KBM-7 (cell line): ENCODE measurements at regions not wholly inside any gene's neighbourhood (a gene's known extent, or its start where the extent isn't known, plus 50 kb on each side); places are given as distances from the start of the nearest gene placed in this dataset.
"Not testable (repeated sequence)": the region's sequence is repeated elsewhere in the genome, so short reads cannot be mapped to it uniquely, and the experiment has no call there.

ENCODE experiments used
- DNase-seq: peaks from one replicate; pipeline ENCODE4 v3.0.0-alpha.2; 2015
- in situ Hi-C: fragments of 300-500 bp; cut with MboI; formaldehyde crosslinking; loops from 2 replicates; pipeline ENCODE4 v1.14.3; 2020; ENCODE audit warnings: low sequenced_read_pairs, low pct_unique_long_range_greater_than_20kb, mixed read lengths

- no peak for DNase-seq
- in situ Hi-C loops: no loop called here
These were observed 144.5 kb upstream of the FBXO33 start for GRCh38 chr14:39576736-39577135.

DNA sequence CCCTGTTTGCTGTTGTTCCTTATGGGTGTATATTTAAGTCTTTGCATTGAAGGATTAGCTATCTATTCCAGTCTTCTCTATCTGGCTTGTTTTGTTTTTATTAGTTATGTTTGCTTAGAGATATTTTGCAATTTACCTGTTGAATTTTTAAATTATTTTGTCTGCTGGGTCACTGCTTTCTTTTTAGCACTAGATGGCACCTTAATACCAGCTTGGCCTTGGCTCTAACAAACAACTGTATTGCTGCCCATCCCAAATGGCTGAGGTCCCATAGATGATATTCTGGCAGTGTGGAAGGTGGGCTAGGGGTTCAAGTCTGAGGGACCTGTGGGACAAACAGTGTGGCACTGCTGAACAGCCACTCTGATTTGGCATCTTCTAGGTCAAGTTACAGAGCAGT, 144.0 kb upstream of the FBXO33 start:
- in situ Hi-C loops: no loop called here
- DNase-seq: no peak

DNA sequence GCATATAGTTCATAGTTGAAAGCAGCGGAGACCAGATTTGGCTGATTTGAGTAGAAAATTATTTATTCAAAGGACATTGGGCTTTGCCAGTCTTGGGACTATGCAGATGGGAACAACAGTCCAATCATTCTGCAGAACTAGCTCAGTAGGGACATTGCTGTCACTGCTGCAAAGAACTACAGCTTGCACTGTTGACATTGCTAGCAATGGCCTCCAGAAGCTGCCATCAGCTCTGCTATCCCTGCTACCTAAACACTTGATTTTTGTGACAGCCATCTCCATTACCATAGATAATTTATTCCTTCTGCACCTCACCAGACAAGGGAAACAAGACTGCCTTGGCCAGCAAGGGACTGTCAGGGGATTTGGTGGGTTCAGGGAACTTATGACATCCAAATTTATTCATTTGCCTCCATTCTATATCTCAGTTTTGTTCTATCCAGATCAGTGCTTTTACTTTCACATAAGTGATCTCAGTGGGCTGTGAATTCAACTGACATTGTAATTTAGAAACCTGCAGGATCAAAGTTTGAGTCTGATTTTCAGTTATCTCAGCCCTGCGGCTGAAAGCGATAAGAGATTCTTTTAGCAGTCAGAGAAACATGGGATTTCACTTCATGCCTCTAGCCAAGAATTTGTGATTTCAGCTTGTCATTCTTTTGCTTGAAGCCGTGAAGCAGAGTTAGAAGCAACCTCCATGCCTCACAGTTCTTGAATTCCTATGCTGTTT, 136.7 kb upstream of the FBXO33 start:
- in situ Hi-C loops: no loop called here
- no peak for DNase-seq

DNA sequence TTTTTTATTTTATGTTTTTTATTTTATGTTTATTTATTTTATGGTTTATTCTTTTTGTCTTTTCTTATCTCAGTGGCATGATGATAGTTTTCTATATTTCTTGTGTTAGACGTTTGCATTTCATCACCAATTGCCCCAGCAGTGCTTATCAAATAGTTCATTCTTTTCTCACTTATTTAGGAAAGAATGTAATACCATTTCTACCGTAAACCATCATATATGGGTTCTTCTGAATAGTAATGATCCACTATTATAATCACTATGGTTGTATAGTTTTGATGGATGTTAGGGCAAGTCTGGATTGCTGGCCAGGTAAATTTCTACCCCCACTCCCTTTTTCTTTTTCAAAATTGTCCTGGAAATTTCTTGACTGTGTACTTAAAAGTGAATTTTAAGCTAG, 134.6 kb upstream of the FBXO33 start:
- in situ Hi-C loops: no loop called here
- no peak for DNase-seq

- DNase-seq: no peak
- in situ Hi-C loops: no loop called here
These were observed 131.1 kb upstream of the FBXO33 start for GRCh38 chr14:39563361-39563760.

DNA sequence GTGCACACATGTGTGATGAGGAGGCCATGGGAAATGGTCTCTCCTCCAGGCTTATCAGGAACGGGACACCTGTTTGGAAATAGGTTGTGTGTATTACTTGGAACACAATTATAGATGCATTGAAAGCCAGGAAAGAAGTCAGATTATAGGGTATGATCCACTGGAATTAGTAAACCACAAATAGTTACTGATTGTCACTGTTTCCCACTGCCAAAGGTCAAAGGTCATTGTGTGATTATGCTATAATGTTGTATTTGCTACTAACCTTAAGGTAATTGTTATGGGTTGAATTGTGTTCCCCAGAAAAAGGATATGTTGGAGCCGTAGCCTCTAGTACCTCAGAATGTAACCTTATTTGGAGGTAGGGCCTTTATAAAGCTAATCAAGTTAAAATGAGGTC, 129.9 kb upstream of the FBXO33 start:
- in situ Hi-C loops: no loop called here
- no peak for DNase-seq

DNA sequence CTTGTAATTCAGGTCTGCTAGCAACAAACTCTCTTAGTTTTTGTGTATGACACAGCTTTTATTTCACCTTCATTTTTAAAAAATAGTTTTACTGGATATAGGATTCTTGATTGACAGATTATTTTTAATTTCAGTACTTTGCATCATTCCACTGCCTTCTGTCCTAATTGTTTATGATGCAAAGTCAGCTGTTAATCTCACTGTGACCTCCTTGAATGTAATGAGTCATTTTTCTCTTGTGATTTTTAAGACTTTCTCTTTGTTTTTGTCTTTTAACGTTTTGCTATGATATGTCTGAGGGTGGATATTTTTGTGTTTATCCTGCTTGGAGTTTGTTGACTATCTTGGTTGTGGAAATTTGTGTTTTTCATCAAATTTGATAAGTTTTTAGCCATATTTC, 126.3 kb upstream of the FBXO33 start:
- in situ Hi-C loops: no loop called here
- no peak for DNase-seq

DNA sequence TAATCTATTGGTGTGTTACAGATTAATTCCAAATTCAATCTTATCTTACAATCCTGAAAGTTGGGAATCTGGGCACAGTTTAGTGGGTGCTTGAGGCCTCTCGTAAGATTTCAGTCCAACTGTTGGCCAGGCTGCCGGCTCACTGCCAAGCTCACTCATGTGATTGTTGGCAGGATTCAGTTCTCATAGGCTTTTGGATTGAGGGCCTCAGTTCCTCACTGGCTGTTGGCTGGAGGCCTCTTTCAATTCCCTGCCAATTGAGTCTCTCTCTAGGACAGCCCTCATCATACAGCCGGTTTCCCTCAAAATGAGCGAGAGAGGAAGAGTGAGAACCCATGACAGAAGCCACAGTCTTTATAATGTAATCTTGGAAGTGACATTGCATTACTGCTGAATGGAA, 123.5 kb upstream of the FBXO33 start:
- in situ Hi-C loops: no loop called here
- no peak for DNase-seq

- no peak for DNase-seq
- in situ Hi-C loops: no loop called here
These were observed 122.3 kb upstream of the FBXO33 start for GRCh38 chr14:39554576-39554975.

GRCh38 chr14:39548358-39548757, 116.1 kb upstream of the FBXO33 start:
- DNase-seq: no peak
- in situ Hi-C loops: no loop called here

GRCh38 chr14:39547845-39548244, 115.6 kb upstream of the FBXO33 start:
- in situ Hi-C loops: no loop called here
- DNase-seq: no peak

DNA sequence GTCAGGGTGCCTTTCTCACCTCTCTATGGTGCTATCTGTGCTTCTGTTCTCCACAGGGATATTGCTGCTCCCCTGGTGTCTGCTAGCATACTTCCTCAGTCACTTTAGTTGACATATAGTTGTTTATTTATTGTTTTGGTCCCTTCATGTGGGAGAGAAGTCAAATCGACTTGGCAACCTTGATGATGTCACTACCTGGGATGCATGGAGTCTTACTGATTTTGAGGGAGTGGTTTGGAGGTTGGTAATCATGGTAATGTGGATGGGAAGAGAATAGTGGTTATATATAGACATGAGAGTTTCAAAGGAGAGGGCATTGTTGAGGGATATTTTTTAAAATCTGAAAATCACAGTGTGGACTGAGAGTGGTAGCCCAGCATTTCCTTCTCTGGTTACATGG, 73.6 kb upstream of the FBXO33 start:
- no peak for DNase-seq
- in situ Hi-C loops: no loop called here

DNA sequence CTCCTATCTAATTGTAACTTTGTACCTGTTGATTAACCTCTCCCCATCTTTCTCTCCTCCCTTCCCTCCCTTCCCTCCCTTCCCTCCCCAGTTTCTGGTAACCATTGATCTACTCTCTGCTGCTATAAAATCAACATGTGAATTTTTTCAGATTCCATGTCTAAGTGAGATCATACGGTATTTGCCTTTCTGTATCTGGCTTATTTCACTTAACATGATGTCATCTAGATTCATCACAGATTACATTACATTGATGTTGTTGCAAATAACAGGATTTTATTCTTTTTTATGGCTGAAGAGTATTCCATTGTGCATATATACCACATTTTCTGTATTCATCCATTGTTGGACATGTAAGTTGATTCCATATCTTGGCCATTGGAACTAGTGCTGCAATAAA, 68.0 kb upstream of the FBXO33 start:
- DNase-seq: no peak
- in situ Hi-C loops: no loop called here

DNA sequence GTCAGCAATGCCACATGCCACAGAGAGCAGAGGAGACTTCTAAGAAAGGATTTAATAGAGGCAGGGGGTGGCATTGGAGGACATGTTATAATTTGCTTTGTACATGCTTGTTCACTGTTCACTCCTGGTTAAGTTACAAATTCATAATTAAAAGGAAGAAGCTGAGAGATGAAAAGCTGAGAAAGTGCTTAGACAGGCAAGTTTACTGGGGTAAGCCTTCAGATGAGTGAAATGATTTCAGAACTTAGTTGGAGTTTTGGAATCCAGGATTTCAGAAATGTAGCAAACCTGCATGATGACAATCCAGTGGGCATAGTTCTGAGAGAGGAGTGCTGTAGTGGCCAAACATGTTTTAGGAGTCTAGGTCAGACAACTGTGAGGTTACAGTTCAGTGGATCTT, 67.3 kb upstream of the FBXO33 start:
- no peak for DNase-seq
- in situ Hi-C loops: no loop called here

- in situ Hi-C loops: not testable (repeated sequence)
These were observed 65.4 kb upstream of the FBXO33 start for GRCh38 chr14:39497677-39498076.

DNA sequence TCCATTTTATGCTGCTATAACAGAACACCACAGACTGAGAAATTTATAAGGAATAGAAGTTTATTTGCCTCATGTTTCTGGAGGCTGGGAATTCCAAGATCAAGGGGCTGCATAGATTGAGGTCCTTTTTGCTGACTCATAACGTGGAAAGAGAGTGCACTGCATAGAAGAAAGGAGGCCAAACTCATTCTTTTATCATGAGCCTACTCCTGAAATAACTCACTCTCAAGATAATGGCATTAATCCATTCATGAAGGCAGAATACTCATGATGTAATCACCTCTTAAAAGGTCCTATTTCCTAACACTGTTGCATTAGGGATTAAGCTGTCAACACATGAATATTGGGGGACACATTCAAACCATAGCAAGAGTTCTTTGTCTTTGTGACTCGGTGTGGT, 60.0 kb upstream of the FBXO33 start:
- DNase-seq: no peak
- in situ Hi-C loops: no loop called here

More at GRCh38 chr14:39497677-39498076, 65.4 kb upstream of the FBXO33 start:
- not testable (repeated sequence) for DNase-seq

DNA sequence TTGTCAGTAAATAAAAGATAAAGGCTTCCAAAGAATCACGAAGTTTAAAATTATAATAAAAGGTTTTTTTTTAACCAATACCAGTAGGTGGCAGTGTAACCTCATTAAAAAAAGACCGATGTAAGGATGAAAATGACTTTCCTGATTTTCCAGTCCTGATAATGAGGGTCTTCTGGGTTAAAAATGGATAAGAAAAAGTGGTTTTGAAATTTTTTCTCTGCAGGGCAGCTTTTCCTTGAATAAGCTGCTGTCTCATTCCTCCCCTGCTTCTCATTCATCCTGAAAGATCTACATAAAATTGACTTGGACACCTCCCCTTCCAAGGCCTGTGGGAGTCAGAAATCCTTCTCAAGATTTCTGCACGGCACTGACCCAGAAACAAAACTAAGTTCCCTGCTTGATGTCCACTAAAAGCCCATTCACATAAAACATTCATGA, 58.9 kb upstream of the FBXO33 start:
- DNase-seq: peak; percentile 50
- in situ Hi-C loops: no loop called here

GRCh38 chr14:39488600-39488999, 56.4 kb upstream of the FBXO33 start:
- in situ Hi-C loops: no loop called here
- no peak for DNase-seq

DNA sequence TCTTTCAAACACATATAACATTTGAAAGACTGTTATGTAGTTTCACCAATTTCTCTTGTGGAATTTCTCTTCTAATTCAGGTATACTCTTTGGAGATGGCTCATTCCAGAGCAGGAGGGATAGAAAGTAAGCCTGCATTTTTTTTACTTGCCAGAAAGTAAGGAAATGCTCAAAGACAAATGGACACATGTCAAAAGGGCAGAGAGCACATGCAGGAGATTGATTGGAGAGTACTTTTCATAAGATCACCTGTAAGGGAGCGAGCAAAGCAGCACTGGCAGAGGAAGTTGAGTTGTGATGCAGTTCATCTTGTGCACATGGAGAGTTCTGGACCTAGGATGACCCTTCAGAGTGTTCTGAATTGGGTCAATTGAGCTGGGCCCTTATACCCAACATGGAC, 51.4 kb upstream of the FBXO33 start:
- in situ Hi-C loops: no loop called here
- DNase-seq: no peak
